ENCODE measurements at regions not wholly inside any gene's neighbourhood (a gene's known extent, or its start where the extent isn't known, plus 50 kb on each side); places are given as distances from the start of the nearest gene placed in this dataset.

GRCh38 chr22:25380122-25380747, 160.8 kb downstream of the CRYBB2 start:
- no peak for TF ChIP-seq JUND (IDR thresholded peaks at IDR 0.05; ENCODE audit: low read depth)
- no peak for DNase-seq (ENCODE audit: low read depth in 1 of 2, low spot score in 1 of 2)

GRCh38 chr22:25382762-25383161, 163.3 kb downstream of the CRYBB2 start:
- in situ Hi-C loops (cut with HindIII; ENCODE audit: low pct_unique_long_range_greater_than_20kb, low sequenced_read_pairs) = no loop called here
- no peak for DNase-seq (ENCODE audit: low read depth in 1 of 2, low spot score in 1 of 2)
- TF ChIP-seq JUND (IDR thresholded peaks at IDR 0.05; ENCODE audit: low read depth) = no peak

More at GRCh38 chr22:25380122-25380747, 160.8 kb downstream of the CRYBB2 start:
- in situ Hi-C loops (cut with HindIII; ENCODE audit: low pct_unique_long_range_greater_than_20kb, low sequenced_read_pairs) = no loop called here

GRCh38 chr22:25383278-25383820, 163.9 kb downstream of the CRYBB2 start:
- TF ChIP-seq JUND (IDR thresholded peaks at IDR 0.05; ENCODE audit: low read depth) = no peak
- no peak for DNase-seq (ENCODE audit: low read depth in 1 of 2, low spot score in 1 of 2)
- in situ Hi-C loops (cut with HindIII; ENCODE audit: low pct_unique_long_range_greater_than_20kb, low sequenced_read_pairs) = no loop called here

GRCh38 chr22:25383892-25384291, 164.5 kb downstream of the CRYBB2 start:
- in situ Hi-C loops (cut with HindIII; ENCODE audit: low pct_unique_long_range_greater_than_20kb, low sequenced_read_pairs) = no loop called here
- no peak for TF ChIP-seq JUND (IDR thresholded peaks at IDR 0.05; ENCODE audit: low read depth)
- no peak for DNase-seq (ENCODE audit: low read depth in 1 of 2, low spot score in 1 of 2)

GRCh38 chr22:25386538-25386884, 167.1 kb downstream of the CRYBB2 start:
- in situ Hi-C loops (cut with HindIII; ENCODE audit: low pct_unique_long_range_greater_than_20kb, low sequenced_read_pairs) = no loop called here
- DNase-seq (ENCODE audit: low read depth in 1 of 2, low spot score in 1 of 2) = no peak
- no peak for TF ChIP-seq JUND (IDR thresholded peaks at IDR 0.05; ENCODE audit: low read depth)

GRCh38 chr22:25388415-25388814, 169.0 kb downstream of the CRYBB2 start:
- in situ Hi-C loops (cut with HindIII; ENCODE audit: low pct_unique_long_range_greater_than_20kb, low sequenced_read_pairs) = no loop called here

GRCh38 chr22:25388866-25389540, 169.6 kb downstream of the CRYBB2 start:
- TF ChIP-seq JUND (IDR thresholded peaks at IDR 0.05; ENCODE audit: low read depth) = no peak
- DNase-seq (ENCODE audit: low read depth in 1 of 2, low spot score in 1 of 2) = no peak
- in situ Hi-C loops (cut with HindIII; ENCODE audit: low pct_unique_long_range_greater_than_20kb, low sequenced_read_pairs) = no loop called here

More at GRCh38 chr22:25388415-25388814, 169.0 kb downstream of the CRYBB2 start:
- TF ChIP-seq JUND (IDR thresholded peaks at IDR 0.05; ENCODE audit: low read depth) = no peak
- DNase-seq (ENCODE audit: low read depth in 1 of 2, low spot score in 1 of 2) = no peak

GRCh38 chr22:25389541-25389919, 170.1 kb downstream of the CRYBB2 start:
- no peak for TF ChIP-seq JUND (IDR thresholded peaks at IDR 0.05; ENCODE audit: low read depth)
- in situ Hi-C loops (cut with HindIII; ENCODE audit: low pct_unique_long_range_greater_than_20kb, low sequenced_read_pairs) = no loop called here
- no peak for DNase-seq (ENCODE audit: low read depth in 1 of 2, low spot score in 1 of 2)

GRCh38 chr22:25390297-25391240, 171.1 kb downstream of the CRYBB2 start:
- in situ Hi-C loops (cut with HindIII; ENCODE audit: low pct_unique_long_range_greater_than_20kb, low sequenced_read_pairs) = no loop called here
- DNase-seq (ENCODE audit: low read depth in 1 of 2, low spot score in 1 of 2) = no peak
- TF ChIP-seq JUND (IDR thresholded peaks at IDR 0.05; ENCODE audit: low read depth) = no peak

- no peak for TF ChIP-seq JUND (IDR thresholded peaks at IDR 0.05; ENCODE audit: low read depth)
- in situ Hi-C loops (cut with HindIII; ENCODE audit: low pct_unique_long_range_greater_than_20kb, low sequenced_read_pairs) = no loop called here
- no peak for DNase-seq (ENCODE audit: low read depth in 1 of 2, low spot score in 1 of 2)
These were observed 171.9 kb upstream of the GRK3 start for GRCh38 chr22:25392584-25392983.

GRCh38 chr22:25393121-25393805, 171.2 kb upstream of the GRK3 start:
- DNase-seq (ENCODE audit: low read depth in 1 of 2, low spot score in 1 of 2) = no peak
- no peak for TF ChIP-seq JUND (IDR thresholded peaks at IDR 0.05; ENCODE audit: low read depth)
- in situ Hi-C loops (cut with HindIII; ENCODE audit: low pct_unique_long_range_greater_than_20kb, low sequenced_read_pairs) = no loop called here

GRCh38 chr22:25395468-25395867, 169.0 kb upstream of the GRK3 start:
- DNase-seq (ENCODE audit: low read depth in 1 of 2, low spot score in 1 of 2) = no peak
- in situ Hi-C loops (cut with HindIII; ENCODE audit: low pct_unique_long_range_greater_than_20kb, low sequenced_read_pairs) = no loop called here
- TF ChIP-seq JUND (IDR thresholded peaks at IDR 0.05; ENCODE audit: low read depth) = no peak
